HPDE6-E6E7 (cell line): ENCODE measurements at regions not wholly inside any gene's neighbourhood (a gene's known extent, or its start where the extent isn't known, plus 50 kb on each side); places are given as distances from the start of the nearest gene placed in this dataset.
"Not testable (repeated sequence)": the region's sequence is repeated elsewhere in the genome, so short reads cannot be mapped to it uniquely, and the experiment has no call there.

Experiments used
- DNase-seq: peaks from one replicate; pipeline ENCODE4 v3.0.0; 2011; ENCODE audit warnings: missing footprints; ENCODE audit errors: extremely low spot score

GRCh38 chr14:46147452-46147851 is 504.1 kb downstream of the RPL10L start:
- no peak for DNase-seq

GRCh38 chr14:46147024-46147423 is 504.6 kb downstream of the RPL10L start:
- DNase-seq = no peak

GRCh38 chr14:46140445-46140844 is 511.1 kb downstream of the RPL10L start:
- DNase-seq = no peak

DNA sequence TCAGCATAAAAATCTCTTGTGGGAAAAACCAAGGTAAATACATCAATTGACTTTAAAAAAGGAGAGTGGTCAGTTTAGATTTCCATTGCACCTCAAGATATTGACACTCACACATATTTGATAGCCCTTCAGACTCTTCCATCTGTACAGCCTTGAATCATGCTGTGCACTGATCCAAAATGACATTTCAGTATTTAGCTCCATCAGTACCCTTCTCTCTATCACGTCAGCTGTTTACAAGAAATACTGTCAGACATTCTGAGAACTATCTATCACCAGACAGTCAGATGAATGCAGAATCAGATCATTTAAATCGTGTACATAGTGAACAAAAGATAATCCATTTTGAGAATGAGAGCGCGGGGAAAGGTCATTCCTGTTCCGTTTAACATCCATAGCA is 511.9 kb downstream of the RPL10L start:
- no peak for DNase-seq

- DNase-seq = no peak
Measured at GRCh38 chr14:46137786-46138185, 513.8 kb downstream of the RPL10L start.

GRCh38 chr14:46136456-46136855 is 515.1 kb downstream of the RPL10L start:
- no peak for DNase-seq

DNA sequence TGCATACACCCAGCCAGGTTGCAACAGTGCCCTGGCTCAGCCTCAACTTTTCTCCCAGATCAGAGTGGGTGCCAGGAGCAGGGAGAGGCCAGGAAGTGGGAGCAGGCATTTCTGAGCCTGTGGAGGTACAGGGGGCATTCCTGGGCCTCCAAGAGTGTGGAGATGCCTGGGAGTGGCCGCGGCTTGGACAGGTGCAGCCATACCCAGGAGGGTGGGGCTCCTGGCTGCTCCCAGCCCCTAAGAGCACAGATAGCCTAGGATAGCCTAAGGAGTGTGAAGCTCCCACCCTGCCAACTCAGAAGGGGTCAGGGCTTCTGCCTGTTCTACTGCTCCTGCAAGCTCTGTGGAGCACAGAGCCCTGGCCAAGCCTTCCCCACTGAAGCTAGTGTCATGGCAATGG is 543.4 kb downstream of the RPL10L start:
- DNase-seq = no peak

GRCh38 chr14:46100901-46101300 is 550.7 kb downstream of the RPL10L start:
- DNase-seq = not testable (repeated sequence)

DNA sequence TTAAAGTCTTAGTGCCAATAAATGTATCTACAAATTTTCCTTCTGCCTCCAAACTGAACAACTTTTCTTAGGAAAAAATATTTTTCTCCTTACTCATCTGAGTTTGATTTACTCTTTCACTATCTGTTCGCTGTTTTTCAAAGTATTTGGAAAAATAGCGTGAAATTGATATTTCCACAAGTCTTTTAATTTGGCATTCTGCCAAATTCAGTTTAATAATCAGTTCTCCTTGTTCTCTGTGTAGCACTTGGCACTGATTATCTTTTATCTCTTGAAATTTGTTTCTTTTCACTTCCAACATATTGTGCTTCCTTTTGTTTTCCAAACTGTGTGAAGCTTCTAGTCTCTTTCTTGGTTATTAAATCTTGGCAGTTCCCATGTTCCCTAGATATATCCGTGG is 559.8 kb downstream of the RPL10L start:
- DNase-seq = no peak

GRCh38 chr14:46087604-46088003 is 564.0 kb downstream of the RPL10L start:
- DNase-seq = no peak

GRCh38 chr14:46074061-46074460 is 577.5 kb downstream of the RPL10L start:
- DNase-seq = no peak

GRCh38 chr14:46063872-46064271 is 587.7 kb downstream of the RPL10L start:
- DNase-seq = no peak

- no peak for DNase-seq
Measured at GRCh38 chr14:46058964-46059563, 592.5 kb downstream of the RPL10L start.

- no peak for DNase-seq
Measured at GRCh38 chr14:46057799-46058198, 593.8 kb downstream of the RPL10L start.

GRCh38 chr14:46054526-46054925 is 597.1 kb downstream of the RPL10L start:
- DNase-seq = peak; percentile 2

- no peak for DNase-seq
Measured at GRCh38 chr14:46053221-46053620, 598.4 kb downstream of the RPL10L start.

DNA sequence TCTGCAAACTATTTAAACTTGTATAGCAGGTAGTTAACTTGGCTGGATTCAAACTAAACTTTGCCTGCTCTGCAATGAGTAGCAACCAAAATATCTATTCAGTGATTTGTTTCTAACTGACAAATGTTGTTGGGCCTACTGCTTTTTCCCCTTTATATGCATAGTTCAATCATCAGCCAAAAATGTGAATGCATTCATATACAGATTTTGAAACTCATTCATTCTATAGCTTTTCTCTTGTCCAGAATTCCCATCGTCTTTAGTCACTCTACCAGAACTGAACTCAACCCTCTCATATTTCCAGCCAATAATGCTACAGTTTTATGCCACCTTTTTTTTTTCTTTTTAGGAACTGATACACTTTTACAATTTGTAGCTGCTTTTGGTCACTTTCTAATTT is 599.8 kb downstream of the RPL10L start:
- no peak for DNase-seq

- no peak for DNase-seq
Measured at GRCh38 chr14:46048127-46048526, 603.5 kb downstream of the RPL10L start.

DNA sequence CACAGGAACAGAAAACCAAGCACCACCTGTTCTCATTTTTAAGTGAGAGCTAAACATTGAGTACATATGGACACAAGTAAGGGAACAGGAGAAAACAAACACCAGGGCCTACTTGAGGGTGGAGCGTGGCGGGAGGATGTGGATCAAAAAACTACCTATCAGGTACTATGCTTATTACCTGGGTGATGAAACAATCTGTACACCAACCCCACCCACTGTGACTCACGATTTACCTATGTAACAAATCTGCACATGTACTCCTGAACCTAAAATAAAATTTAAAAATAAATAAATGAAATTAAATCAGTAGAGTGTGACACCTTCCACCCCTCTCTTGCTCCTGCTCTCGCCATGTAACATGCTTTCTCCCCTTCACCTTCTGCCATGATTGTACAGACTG is 615.5 kb downstream of the RPL10L start:
- no peak for DNase-seq

- no peak for DNase-seq
Measured at GRCh38 chr14:46034305-46034704, 617.3 kb downstream of the RPL10L start.

DNA sequence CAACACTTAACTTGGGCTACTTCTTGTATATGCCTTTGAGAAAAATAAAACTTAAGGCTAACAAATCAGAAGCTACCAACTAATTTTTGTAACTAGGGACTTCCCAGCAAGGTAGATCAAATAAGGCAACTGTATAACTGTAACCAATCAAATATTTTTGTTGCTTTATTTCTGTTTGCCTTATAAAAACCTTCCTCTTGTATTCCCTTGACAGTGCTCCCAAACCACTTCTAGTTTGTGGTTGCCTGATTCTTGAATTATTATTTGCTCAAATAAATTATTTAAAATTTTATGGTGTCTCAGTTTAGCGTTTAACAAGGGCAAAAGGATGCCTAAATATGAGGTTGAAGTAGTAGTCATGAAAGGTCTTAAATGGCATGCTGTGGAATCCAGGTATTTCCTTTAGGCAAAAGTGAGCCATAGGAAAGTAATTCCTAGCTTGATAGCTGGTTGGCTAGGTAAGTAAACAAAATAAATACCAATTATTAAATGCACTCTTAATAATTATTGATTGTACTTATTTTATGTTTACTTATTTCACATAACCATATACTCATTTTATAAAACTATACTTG is 632.6 kb downstream of the RPL10L start:
- DNase-seq = no peak

DNA sequence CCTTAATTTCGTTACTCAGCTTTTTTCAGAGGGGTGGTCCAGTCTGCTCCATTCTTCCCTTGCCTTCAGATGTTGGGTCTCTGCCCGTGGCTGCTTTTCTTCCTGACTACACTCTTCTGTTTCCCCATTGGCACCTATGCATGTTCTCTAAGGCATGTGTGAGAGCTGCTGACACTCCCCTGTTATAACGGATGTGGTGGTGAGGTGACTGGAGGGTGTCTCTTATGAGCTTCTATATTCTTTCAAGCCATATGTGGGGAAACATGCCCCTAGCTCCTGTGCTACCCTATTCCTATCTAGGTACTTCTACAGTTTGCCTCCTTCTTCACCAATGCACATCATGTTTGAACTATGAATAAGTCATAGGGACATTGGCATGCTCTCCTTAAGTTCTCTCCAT is 643.2 kb downstream of the RPL10L start:
- no peak for DNase-seq

DNA sequence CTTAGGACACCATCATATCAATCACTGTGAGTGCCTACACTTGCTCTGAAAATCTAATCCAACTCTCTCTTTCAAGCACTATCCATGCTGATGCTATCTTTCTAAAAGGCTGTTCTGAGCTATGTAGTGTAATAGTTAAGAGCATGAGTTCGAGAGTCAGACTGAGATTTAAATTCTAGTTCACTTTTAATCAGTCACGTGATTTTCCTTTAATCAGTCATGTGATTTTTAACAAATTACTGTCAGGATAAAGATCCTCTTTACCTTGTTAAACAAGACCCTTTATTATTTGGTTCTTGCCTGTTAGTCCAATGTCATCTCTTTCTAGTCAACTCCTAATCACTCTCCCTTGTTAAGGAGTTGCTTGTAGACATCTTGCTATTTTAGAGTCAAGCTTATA is 653.0 kb downstream of the RPL10L start:
- no peak for DNase-seq

DNA sequence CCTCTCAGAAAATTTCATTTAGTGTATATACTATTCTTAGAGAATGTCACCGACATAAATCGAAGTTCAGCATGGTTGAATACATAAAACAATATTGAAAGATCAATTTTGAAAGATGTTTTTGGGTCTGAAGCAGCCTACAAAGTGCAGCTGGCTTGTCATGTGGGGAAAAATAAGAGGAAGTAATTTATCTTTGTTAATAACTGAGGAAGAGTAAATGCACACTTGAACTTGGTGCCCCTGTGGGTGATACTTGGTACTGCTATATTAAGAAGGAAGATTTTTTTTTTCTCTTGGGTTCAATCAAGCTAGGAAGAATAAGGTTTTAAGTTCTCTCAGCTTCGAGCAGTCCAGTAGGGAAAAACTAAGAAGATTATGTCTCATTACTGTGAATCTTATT is 661.3 kb downstream of the RPL10L start:
- DNase-seq = no peak
